ENCODE measurements at regions not wholly inside any gene's neighbourhood (a gene's known extent, or its start where the extent isn't known, plus 50 kb on each side); places are given as distances from the start of the nearest gene placed in this dataset.

DNA sequence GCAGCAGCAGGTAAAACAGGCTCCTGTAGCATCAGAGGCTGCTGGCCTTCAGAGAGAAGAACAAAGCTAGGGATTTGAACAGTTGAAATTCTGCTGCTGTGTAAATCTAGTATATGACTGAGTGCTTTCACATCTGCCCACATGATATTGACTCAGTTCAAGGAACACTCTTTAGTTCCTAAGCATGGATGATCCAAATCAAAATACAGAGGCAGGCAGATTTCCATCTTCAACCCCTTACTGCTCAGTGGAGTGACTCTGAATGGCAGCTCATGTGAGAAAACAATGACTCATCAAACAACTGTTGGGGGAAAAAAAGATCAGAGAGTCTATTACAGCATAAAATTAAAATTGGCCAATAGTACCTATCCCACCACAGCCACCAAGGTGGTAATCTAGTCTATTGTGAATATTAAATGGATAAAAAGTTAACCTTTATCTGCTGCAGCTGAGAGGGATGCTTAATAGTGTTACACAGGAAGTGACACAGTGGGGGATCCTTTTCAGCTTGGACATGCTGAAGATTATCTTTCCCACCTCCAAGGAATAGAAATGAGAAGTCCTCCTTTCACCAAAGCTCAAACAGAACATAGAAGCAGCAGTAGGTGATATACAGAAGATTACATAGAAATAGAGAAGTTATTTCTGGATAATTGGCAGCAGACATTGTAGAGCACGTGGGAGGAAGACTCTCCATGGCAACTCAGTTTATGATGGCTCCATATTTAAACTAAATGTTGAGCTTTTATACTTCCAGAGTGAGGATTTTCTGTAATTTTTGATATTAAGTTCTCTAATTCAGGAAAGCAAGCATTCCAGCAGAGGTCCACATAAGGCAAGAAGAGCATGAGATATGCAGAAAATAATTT, 239.7 kb upstream of the ERCC4 start:
- H3K36me3 ChIP-seq (ENCODE audit: control insufficient read depth, insufficient read depth, low read length) = no peaks in the 10 kb centered on the region
- H3K27me3 ChIP-seq (replicated peaks; ENCODE audit: control insufficient read depth, insufficient read depth, low read length) = no peaks in the 10 kb centered on the region
- no peak for DNase-seq (ENCODE audit: extremely low read depth, insufficient read length)
- TF ChIP-seq, protein P1, sequence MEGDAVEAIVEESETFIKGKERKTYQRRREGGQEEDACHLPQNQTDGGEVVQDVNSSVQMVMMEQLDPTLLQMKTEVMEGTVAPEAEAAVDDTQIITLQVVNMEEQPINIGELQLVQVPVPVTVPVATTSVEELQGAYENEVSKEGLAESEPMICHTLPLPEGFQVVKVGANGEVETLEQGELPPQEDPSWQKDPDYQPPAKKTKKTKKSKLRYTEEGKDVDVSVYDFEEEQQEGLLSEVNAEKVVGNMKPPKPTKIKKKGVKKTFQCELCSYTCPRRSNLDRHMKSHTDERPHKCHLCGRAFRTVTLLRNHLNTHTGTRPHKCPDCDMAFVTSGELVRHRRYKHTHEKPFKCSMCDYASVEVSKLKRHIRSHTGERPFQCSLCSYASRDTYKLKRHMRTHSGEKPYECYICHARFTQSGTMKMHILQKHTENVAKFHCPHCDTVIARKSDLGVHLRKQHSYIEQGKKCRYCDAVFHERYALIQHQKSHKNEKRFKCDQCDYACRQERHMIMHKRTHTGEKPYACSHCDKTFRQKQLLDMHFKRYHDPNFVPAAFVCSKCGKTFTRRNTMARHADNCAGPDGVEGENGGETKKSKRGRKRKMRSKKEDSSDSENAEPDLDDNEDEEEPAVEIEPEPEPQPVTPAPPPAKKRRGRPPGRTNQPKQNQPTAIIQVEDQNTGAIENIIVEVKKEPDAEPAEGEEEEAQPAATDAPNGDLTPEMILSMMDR (IDR thresholded peaks at IDR 0.05; ENCODE audit: insufficient read depth, low read length, poor library complexity, severe bottlenecking) = no peak
- no peak overlapping the region for H3K4me3 ChIP-seq (replicated peaks; ENCODE audit: low read depth, low read length)

DNA sequence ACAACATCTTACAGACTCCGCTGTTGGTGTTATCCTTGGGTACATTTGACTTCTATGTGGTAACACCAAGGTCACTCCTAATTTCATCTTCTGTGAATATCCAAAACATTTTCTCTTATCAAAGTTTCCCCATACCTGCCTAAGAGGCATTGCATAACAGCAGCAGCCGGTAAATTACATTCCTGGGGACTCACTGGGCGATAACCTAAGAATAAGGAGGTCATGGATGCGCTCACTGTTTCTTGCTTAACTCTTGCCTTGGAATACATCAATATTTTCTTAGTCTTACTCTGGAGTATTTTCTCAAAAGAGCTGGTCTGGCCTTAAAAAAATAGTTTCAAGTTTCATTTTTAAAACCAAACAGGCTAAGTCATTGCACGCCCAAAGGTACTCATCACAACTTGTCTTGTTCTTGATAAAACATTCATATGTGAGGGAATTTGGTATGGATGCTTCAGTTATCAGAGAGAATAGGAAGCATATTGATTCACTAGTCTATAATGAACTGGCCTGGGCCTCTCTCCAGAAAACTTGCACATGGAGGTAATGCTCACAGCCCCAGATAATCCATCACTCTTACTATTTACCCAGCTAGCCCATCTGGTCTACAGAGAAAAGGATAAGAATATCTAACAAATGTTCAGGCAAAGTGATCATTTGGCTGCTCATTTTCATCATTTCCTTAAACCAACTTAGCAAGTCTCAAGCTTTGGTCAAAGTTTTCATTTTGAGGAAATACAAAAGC, 235.0 kb upstream of the ERCC4 start:
- Histone ChIP-seq H3K4me3 (replicated peaks; ENCODE audit: low read depth, low read length) (no peak overlapping the region), H3K36me3 (ENCODE audit: control insufficient read depth, insufficient read depth, low read length) (no peaks in the 10 kb centered on the region), H3K27me3 (replicated peaks; ENCODE audit: control insufficient read depth, insufficient read depth, low read length) (no peaks in the 10 kb centered on the region)
- TF ChIP-seq, protein P1 (IDR thresholded peaks at IDR 0.05; ENCODE audit: insufficient read depth, low read length, poor library complexity, severe bottlenecking) = no peak
- no peak for DNase-seq (ENCODE audit: extremely low read depth, insufficient read length)

DNA sequence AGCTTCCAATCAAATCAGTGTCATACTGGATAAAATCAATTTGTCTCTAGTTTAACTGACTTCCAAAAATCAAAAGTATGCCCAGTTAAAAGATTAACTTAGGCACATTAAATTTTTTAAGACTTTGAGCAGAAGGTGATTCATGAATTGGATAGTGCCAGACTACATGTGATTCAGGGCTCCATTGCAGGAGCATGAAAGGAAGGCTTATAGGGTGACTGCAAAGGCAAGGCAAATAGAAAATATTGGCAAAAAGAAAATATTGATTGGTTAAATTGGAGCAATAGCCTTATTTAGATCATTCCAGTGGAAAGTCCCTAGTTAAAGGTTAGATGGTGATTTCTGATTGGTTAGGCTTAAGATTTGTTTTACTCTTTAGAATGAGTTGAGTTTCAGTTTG, 223.9 kb upstream of the ERCC4 start:
- DNase-seq (ENCODE audit: extremely low read depth, insufficient read length) = no peak

DNA sequence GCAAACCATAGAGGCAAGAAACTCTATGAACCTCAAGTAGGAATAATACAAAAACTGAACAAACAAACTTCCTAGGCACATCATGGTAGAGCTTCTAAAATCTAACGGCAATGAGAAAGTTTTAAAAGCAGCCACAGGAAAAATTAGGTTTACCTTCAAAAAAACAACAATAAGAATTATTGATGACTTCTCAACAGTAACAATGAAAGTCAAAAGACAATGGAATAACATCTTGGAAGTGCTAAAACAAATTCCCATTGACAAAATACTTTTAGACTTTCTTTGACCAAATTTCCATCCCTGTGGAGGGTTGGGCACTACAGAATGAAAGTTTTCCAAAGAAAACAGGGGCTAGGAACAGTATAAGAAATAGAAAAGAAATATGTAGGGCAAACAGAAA, 222.9 kb upstream of the ERCC4 start:
- H3K4me3 ChIP-seq (replicated peaks; ENCODE audit: low read depth, low read length) = no peak overlapping the region
- H3K36me3 ChIP-seq (ENCODE audit: control insufficient read depth, insufficient read depth, low read length) = no peaks in the 10 kb centered on the region
- H3K27me3 ChIP-seq (replicated peaks; ENCODE audit: control insufficient read depth, insufficient read depth, low read length) = no peaks in the 10 kb centered on the region
- DNase-seq (ENCODE audit: extremely low read depth, insufficient read length) = no peak
- TF ChIP-seq, protein P1 (IDR thresholded peaks at IDR 0.05; ENCODE audit: insufficient read depth, low read length, poor library complexity, severe bottlenecking) = no peak

More for the DNA sequence above, 223.9 kb upstream of the ERCC4 start:
- no peak overlapping the region for H3K4me3 ChIP-seq (replicated peaks; ENCODE audit: low read depth, low read length)
- H3K36me3 ChIP-seq (ENCODE audit: control insufficient read depth, insufficient read depth, low read length) = no peaks in the 10 kb centered on the region
- TF ChIP-seq, protein P1 (IDR thresholded peaks at IDR 0.05; ENCODE audit: insufficient read depth, low read length, poor library complexity, severe bottlenecking) = no peak
- H3K27me3 ChIP-seq (replicated peaks; ENCODE audit: control insufficient read depth, insufficient read depth, low read length) = no peaks in the 10 kb centered on the region

DNA sequence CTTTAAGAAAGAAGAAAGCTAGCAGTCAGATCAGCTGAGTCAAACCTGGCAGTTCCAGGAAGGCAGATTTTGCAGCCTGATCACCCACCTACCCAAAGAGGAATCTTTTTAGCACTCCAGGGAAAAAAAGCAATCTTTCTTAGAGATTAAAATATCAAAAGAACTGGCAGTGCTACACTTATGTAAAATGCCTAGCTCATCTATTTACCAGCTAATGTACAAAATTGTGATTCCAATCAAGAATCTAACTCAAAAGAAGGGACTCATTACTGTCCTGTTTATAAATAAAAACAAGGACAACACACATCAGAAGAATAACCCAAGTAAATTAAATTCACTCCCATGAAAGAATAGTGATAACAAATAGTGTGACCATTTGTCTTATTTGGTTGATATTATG, 222.4 kb upstream of the ERCC4 start:
- no peaks in the 10 kb centered on the region for H3K27me3 ChIP-seq (replicated peaks; ENCODE audit: control insufficient read depth, insufficient read depth, low read length)
- DNase-seq (ENCODE audit: extremely low read depth, insufficient read length) = no peak
- no peaks in the 10 kb centered on the region for H3K36me3 ChIP-seq (ENCODE audit: control insufficient read depth, insufficient read depth, low read length)
- TF ChIP-seq, protein P1 (IDR thresholded peaks at IDR 0.05; ENCODE audit: insufficient read depth, low read length, poor library complexity, severe bottlenecking) = no peak
- no peak overlapping the region for H3K4me3 ChIP-seq (replicated peaks; ENCODE audit: low read depth, low read length)
